HAP-1 (cell line): ENCODE measurements at regions not wholly inside any gene's neighbourhood (a gene's known extent, or its start where the extent isn't known, plus 50 kb on each side); places are given as distances from the start of the nearest gene placed in this dataset.

Source experiments
- DNase-seq, 2 experiments: peaks; one replicate each; pipeline ENCODE4 v3.0.0-alpha.2; 2016 to 2020; ENCODE audit warnings: low spot score in 2 of 2
- H3K27me3 ChIP-seq: fragments of 250-450 bp; sonication (Bioruptor Pico); 2 replicates; pipeline ENCODE4 v1.5.1; 2020; ENCODE audit warnings: low read depth, mild to moderate bottlenecking, moderate library complexity
- H3K36me3 ChIP-seq: fragments of 250-450 bp; sonication (Bioruptor Pico); replicated peaks from 2 replicates; pipeline ENCODE4 v1.5.1; 2020; ENCODE audit warnings: mild to moderate bottlenecking
- H3K4me1 ChIP-seq: fragments of 250-450 bp; sonication (Bioruptor Pico); 2 replicates; pipeline ENCODE4 v1.5.1; 2020; ENCODE audit warnings: mild to moderate bottlenecking
- H3K4me3 ChIP-seq: fragments of 250-450 bp; sonication (Bioruptor Pico); 2 replicates; pipeline ENCODE4 v1.5.1; 2020; ENCODE audit warnings: mild to moderate bottlenecking, moderate library complexity
- H3K9me3 ChIP-seq: fragments of 250-450 bp; sonication (Bioruptor Pico); 2 replicates; pipeline ENCODE4 v1.5.1; 2020; ENCODE audit warnings: mild to moderate bottlenecking, moderate library complexity
- in situ Hi-C: fragments of 300-500 bp; cut with MboI; formaldehyde crosslinking; loops from 3 replicates; pipeline ENCODE4 v1.14.3; 2020; ENCODE audit warnings: low sequenced_read_pairs, inconsistent platforms, mixed read lengths

- peaks cover 16% of the 10 kb centered on the region for H3K4me1 ChIP-seq
- in situ Hi-C loops, result loop anchor here (25.0 kb wide), 1 partner anchor 784 kb away; no protein-coding TSS in a partner anchor
- DNase-seq, result no peak
- H3K36me3 ChIP-seq, result no peaks in the 10 kb centered on the region
- no peak overlapping the region for H3K4me3 ChIP-seq
- H3K27me3 ChIP-seq, result no peaks in the 10 kb centered on the region
- H3K9me3 ChIP-seq, result no peaks in the 10 kb centered on the region; the same call in 1 of the 2 replicates
These were observed 613.1 kb upstream of the PKN2 start for GRCh38 chr1:88070956-88071355.

- in situ Hi-C loops, result loop anchor here (25.0 kb wide), 1 partner anchor 787 kb away; no protein-coding TSS in a partner anchor
- Histone ChIP-seq H3K4me3 (no peak overlapping the region), H3K27me3 (no peaks in the 10 kb centered on the region), H3K4me1 (0 out of 2 replicates have a peak, but pooled peaks cover 2% of the 10 kb centered on the region), H3K36me3 (no peaks in the 10 kb centered on the region), H3K9me3 (no peaks in the 10 kb centered on the region; the same call in 1 of the 2 replicates)
- DNase-seq, result no peak
These were observed 609.4 kb upstream of the PKN2 start for GRCh38 chr1:88074661-88075060.

GRCh38 chr1:88075813-88076212 lies 608.3 kb upstream of the PKN2 start:
- H3K9me3 ChIP-seq, result no peaks in the 10 kb centered on the region; the same call in 1 of the 2 replicates
- no peak overlapping the region for H3K4me3 ChIP-seq
- no peaks in the 10 kb centered on the region for H3K36me3 ChIP-seq
- in situ Hi-C loops, result no loop called here
- no peak for DNase-seq
- H3K27me3 ChIP-seq, result no peaks in the 10 kb centered on the region
- H3K4me1 ChIP-seq, result 0 out of 2 replicates have a peak, but pooled peaks cover 2% of the 10 kb centered on the region

- DNase-seq, result peak; percentile 58 to 61
- in situ Hi-C loops, result no loop called here
- no peaks in the 10 kb centered on the region for H3K36me3 ChIP-seq
- no peaks in the 10 kb centered on the region for H3K27me3 ChIP-seq
- no peaks in the 10 kb centered on the region for H3K9me3 ChIP-seq
- no peak overlapping the region for H3K4me3 ChIP-seq
- H3K4me1 ChIP-seq, result no peaks in the 10 kb centered on the region
These were observed 605.0 kb upstream of the PKN2 start for GRCh38 chr1:88079036-88079435.

GRCh38 chr1:88080875-88081274 lies 603.2 kb upstream of the PKN2 start:
- no peak for DNase-seq
- Histone ChIP-seq H3K9me3 (no peaks in the 10 kb centered on the region), H3K4me1 (no peaks in the 10 kb centered on the region), H3K4me3 (no peak overlapping the region), H3K27me3 (no peaks in the 10 kb centered on the region), H3K36me3 (no peaks in the 10 kb centered on the region)
- in situ Hi-C loops, result no loop called here

GRCh38 chr1:88088481-88088880 lies 595.6 kb upstream of the PKN2 start:
- H3K27me3 ChIP-seq, result no peaks in the 10 kb centered on the region
- in situ Hi-C loops, result no loop called here
- no peaks in the 10 kb centered on the region for H3K36me3 ChIP-seq
- no peaks in the 10 kb centered on the region for H3K4me1 ChIP-seq
- DNase-seq, result peak in 1 of 2 experiments; percentile 18
- H3K9me3 ChIP-seq, result no peaks in the 10 kb centered on the region
- no peak overlapping the region for H3K4me3 ChIP-seq

- H3K36me3 ChIP-seq, result no peaks in the 10 kb centered on the region
- H3K4me1 ChIP-seq, result no peaks in the 10 kb centered on the region
- H3K27me3 ChIP-seq, result no peaks in the 10 kb centered on the region
- no peak for DNase-seq
- H3K9me3 ChIP-seq, result no peaks in the 10 kb centered on the region
- in situ Hi-C loops, result no loop called here
- no peak overlapping the region for H3K4me3 ChIP-seq
These were observed 594.1 kb upstream of the PKN2 start for GRCh38 chr1:88089961-88090360.

- H3K36me3 ChIP-seq, result no peaks in the 10 kb centered on the region
These were observed 585.2 kb upstream of the PKN2 start for GRCh38 chr1:88098881-88099280.

GRCh38 chr1:88101041-88101440 lies 583.0 kb upstream of the PKN2 start:
- in situ Hi-C loops, result no loop called here
- Histone ChIP-seq H3K4me3 (no peak overlapping the region), H3K4me1 (no peaks in the 10 kb centered on the region), H3K27me3 (no peaks in the 10 kb centered on the region), H3K9me3 (no peaks in the 10 kb centered on the region), H3K36me3 (no peaks in the 10 kb centered on the region)
- no peak for DNase-seq

More at GRCh38 chr1:88098881-88099280, 585.2 kb upstream of the PKN2 start:
- in situ Hi-C loops, result no loop called here
- H3K4me1 ChIP-seq, result no peaks in the 10 kb centered on the region
- no peak for DNase-seq
- no peaks in the 10 kb centered on the region for H3K9me3 ChIP-seq
- no peak overlapping the region for H3K4me3 ChIP-seq
- no peaks in the 10 kb centered on the region for H3K27me3 ChIP-seq

- Histone ChIP-seq H3K4me1 (no peaks in the 10 kb centered on the region), H3K4me3 (no peak overlapping the region), H3K36me3 (no peaks in the 10 kb centered on the region), H3K27me3 (no peaks in the 10 kb centered on the region; the same call in 1 of the 2 replicates), H3K9me3 (no peaks in the 10 kb centered on the region)
- in situ Hi-C loops, result no loop called here
- no peak for DNase-seq
These were observed 579.8 kb upstream of the PKN2 start for GRCh38 chr1:88104236-88104635.

- no peaks in the 10 kb centered on the region for H3K9me3 ChIP-seq
- no peaks in the 10 kb centered on the region; the same call in 1 of the 2 replicates for H3K27me3 ChIP-seq
- H3K36me3 ChIP-seq, result no peaks in the 10 kb centered on the region
- no peak overlapping the region for H3K4me3 ChIP-seq
- no peak for DNase-seq
- no peaks in the 10 kb centered on the region for H3K4me1 ChIP-seq
- in situ Hi-C loops, result no loop called here
These were observed 579.2 kb upstream of the PKN2 start for GRCh38 chr1:88104886-88105285.

GRCh38 chr1:88111816-88112215 lies 572.3 kb upstream of the PKN2 start:
- Histone ChIP-seq H3K36me3 (no peaks in the 10 kb centered on the region), H3K4me1 (no peaks in the 10 kb centered on the region), H3K27me3 (no peaks in the 10 kb centered on the region; the same call in 1 of the 2 replicates), H3K9me3 (no peaks in the 10 kb centered on the region), H3K4me3 (no peak overlapping the region)
- in situ Hi-C loops, result no loop called here
- DNase-seq, result no peak

- in situ Hi-C loops, result no loop called here
These were observed 566.5 kb upstream of the PKN2 start for GRCh38 chr1:88117597-88117996.

GRCh38 chr1:88118176-88118845 lies 565.8 kb upstream of the PKN2 start:
- DNase-seq, result no peak
- no peaks in the 10 kb centered on the region for H3K27me3 ChIP-seq
- H3K4me1 ChIP-seq, result no peaks in the 10 kb centered on the region
- no peaks in the 10 kb centered on the region for H3K36me3 ChIP-seq
- no peaks in the 10 kb centered on the region for H3K9me3 ChIP-seq
- in situ Hi-C loops, result no loop called here
- no peak overlapping the region for H3K4me3 ChIP-seq

More at GRCh38 chr1:88117597-88117996, 566.5 kb upstream of the PKN2 start:
- no peak for DNase-seq
- no peak overlapping the region for H3K4me3 ChIP-seq
- no peaks in the 10 kb centered on the region for H3K4me1 ChIP-seq
- H3K36me3 ChIP-seq, result no peaks in the 10 kb centered on the region
- no peaks in the 10 kb centered on the region for H3K27me3 ChIP-seq
- H3K9me3 ChIP-seq, result no peaks in the 10 kb centered on the region
